Mucosa of descending colon (tissue), 3 donors: ENCODE measurements at regions not wholly inside any gene's neighbourhood (a gene's known extent, or its start where the extent isn't known, plus 50 kb on each side); places are given as distances from the start of the nearest gene placed in this dataset.
"Not testable (repeated sequence)": the region's sequence is repeated elsewhere in the genome, so short reads cannot be mapped to it uniquely, and the experiment has no call there.

Source experiments
- ATAC-seq: fragments of 200-7000 bp; cut with Tn5 transposase; one replicate; pipeline ENCODE4 v1.9.1; 2020; ENCODE audit warnings: mild to moderate bottlenecking, moderate library complexity
- DNase-seq, 3 donors: peaks; one replicate each; pipeline ENCODE4 v3.0.0-alpha.2; 2020
- H3K36me3 ChIP-seq: fragments of 200-600 bp; one replicate; pipeline ENCODE4 v1.8.0; 2021; ENCODE audit warnings: low read depth, mild to moderate bottlenecking
- H3K4me1 ChIP-seq: fragments of 200-600 bp; one replicate; pipeline ENCODE4 v1.8.0; 2021; ENCODE audit warnings: low read depth, mild to moderate bottlenecking
- H3K4me3 ChIP-seq: fragments of 200-600 bp; one replicate; pipeline ENCODE4 v1.8.0; 2021; ENCODE audit warnings: mild to moderate bottlenecking
- H3K9me3 ChIP-seq: fragments of 200-600 bp; one replicate; pipeline ENCODE4 v1.8.0; 2021; ENCODE audit warnings: mild to moderate bottlenecking
- CTCF ChIP-seq: fragments of 200-600 bp; IDR thresholded peaks from one replicate; pipeline ENCODE4 v1.8.0; 2022; ENCODE audit warnings: antibody characterized with exemption, mild to moderate bottlenecking
- intact Hi-C, 2 donors: fragments of 100-400 bp; cut with DNase I in 1 of 2; cut with micrococcal nuclease in 1 of 2; formaldehyde crosslinking; loops; one replicate each; pipeline versions ENCODE4 v1.11.0 to v1.11.1; 2022; cut with DNase I, micrococcal nuclease
- donor health status: DM: no; HTN: no; CAD: no; lungs with moderate emphysema.
- donor health status: DM: no; HTN: no; CAD: no.
- donor health status: DM: no; HTN: yes; CAD: no.

GRCh38 chr16:47873434-47873833 is 282.4 kb downstream of the ABCC12 start:
- Histone ChIP-seq H3K9me3 (no peaks in the 10 kb centered on the region), H3K36me3 (no peaks in the 10 kb centered on the region), H3K4me1 (no peaks in the 10 kb centered on the region), H3K4me3 (no peak overlapping the region)
- no peak for TF ChIP-seq CTCF
- ATAC-seq: no peak
- intact Hi-C loops: no loop called here
- DNase-seq: no peak

- Histone ChIP-seq H3K4me3 (no peak overlapping the region), H3K9me3 (no peaks in the 10 kb centered on the region), H3K36me3 (no peaks in the 10 kb centered on the region), H3K4me1 (no peaks in the 10 kb centered on the region)
- intact Hi-C loops: no loop called here
- no peak for TF ChIP-seq CTCF
- ATAC-seq (no peak), DNase-seq (no peak)
Observed at GRCh38 chr16:47872225-47872624, 283.6 kb downstream of the ABCC12 start.

GRCh38 chr16:47866423-47866822 is 289.4 kb downstream of the ABCC12 start:
- intact Hi-C loops: no loop called here
- H3K9me3 ChIP-seq: no peaks in the 10 kb centered on the region
- no peak for DNase-seq
- ATAC-seq: no peak
- no peak for TF ChIP-seq CTCF
- no peaks in the 10 kb centered on the region for H3K4me1 ChIP-seq
- no peak overlapping the region for H3K4me3 ChIP-seq
- H3K36me3 ChIP-seq: no peaks in the 10 kb centered on the region

- H3K4me1 ChIP-seq: no peaks in the 10 kb centered on the region
- TF ChIP-seq CTCF: no peak
- DNase-seq (no peak), ATAC-seq (no peak)
- H3K36me3 ChIP-seq: no peaks in the 10 kb centered on the region
- H3K9me3 ChIP-seq: no peaks in the 10 kb centered on the region
- intact Hi-C loops: no loop called here
- no peak overlapping the region for H3K4me3 ChIP-seq
Observed at GRCh38 chr16:47865337-47865855, 290.4 kb downstream of the ABCC12 start.

- DNase-seq, intact Hi-C loops, ATAC-seq: not testable (repeated sequence)
Observed at GRCh38 chr16:47864262-47864661, 291.5 kb downstream of the ABCC12 start.

GRCh38 chr16:47861999-47862398 is 293.8 kb downstream of the ABCC12 start:
- Histone ChIP-seq H3K9me3 (no peaks in the 10 kb centered on the region), H3K4me3 (no peak overlapping the region), H3K36me3 (no peaks in the 10 kb centered on the region), H3K4me1 (no peaks in the 10 kb centered on the region)
- no peak for ATAC-seq
- no peak for DNase-seq
- TF ChIP-seq CTCF: no peak
- intact Hi-C loops: no loop called here

More at GRCh38 chr16:47864262-47864661, 291.5 kb downstream of the ABCC12 start:
- H3K36me3 ChIP-seq, H3K4me1 ChIP-seq, H3K4me3 ChIP-seq, H3K9me3 ChIP-seq: not testable (repeated sequence)
